ENCODE measurements at regions not wholly inside any gene's neighbourhood (a gene's known extent, or its start where the extent isn't known, plus 50 kb on each side); places are given as distances from the start of the nearest gene placed in this dataset.

GRCh38 chr5:57805170-57805569, 322.6 kb upstream of the ACTBL2 start:
- no peak overlapping the region for H3K4me3 Mint-ChIP-seq
- H3K9me3 ChIP-seq (ENCODE audit: control extremely low read depth in 1 of 3, control insufficient read depth in 2 of 3, insufficient read depth in 1 of 3, low read length in 2 of 3) = no peaks in the 10 kb centered on the region
- H3K4me3 ChIP-seq (ENCODE audit: control extremely low read depth in 1 of 5, extremely low read depth in 1 of 5, insufficient read depth in 1 of 5, low read depth in 2 of 5, low read length in 4 of 5) = no peak overlapping the region
- H3K27me3 Mint-ChIP-seq = no peaks in the 10 kb centered on the region
- H3K9me3 Mint-ChIP-seq (ENCODE audit: insufficient read depth) = no peaks in the 10 kb centered on the region
- no peak overlapping the region for H3K9ac ChIP-seq (ENCODE audit: low read length)
- H2AFZ ChIP-seq (ENCODE audit: insufficient read depth, low read depth, low read length, poor library complexity, severe bottlenecking) = no peak overlapping the region
- H3K4me1 ChIP-seq (ENCODE audit: control insufficient read depth in 2 of 2, insufficient read depth in 2 of 2, low read length in 2 of 2) = no peaks in the 10 kb centered on the region
- no peak for ATAC-seq (ENCODE audit: low read depth)
- H3K27ac ChIP-seq (ENCODE audit: low read length in 2 of 2) = no peak overlapping the region
- TF ChIP-seq EZH2 (IDR thresholded peaks at IDR 0.05; ENCODE audit: borderline replicate concordance, insufficient read depth, low read depth, low read length, poor library complexity, severe bottlenecking) = no peak
- TF ChIP-seq CTCF (IDR thresholded peaks at IDR 0.05) = no peak
- no peaks in the 10 kb centered on the region for H3K4me1 Mint-ChIP-seq
- H3K36me3 ChIP-seq (replicated peaks in 1 of 2; ENCODE audit: control extremely low read depth in 1 of 2, control insufficient read depth in 1 of 2, extremely low read depth in 1 of 2, insufficient read depth in 2 of 2, low read length in 1 of 2) = no peaks in the 10 kb centered on the region
- no peaks in the 10 kb centered on the region for H3K27me3 ChIP-seq (replicated peaks in 1 of 4; ENCODE audit: control extremely low read depth in 1 of 4, control insufficient read depth in 3 of 4, insufficient read depth in 4 of 4, low read length in 3 of 4)
- intact Hi-C loops (cut with micrococcal nuclease) = no loop called here
- H4K20me1 ChIP-seq (ENCODE audit: control insufficient read depth, insufficient read depth, low read length, poor library complexity, severe bottlenecking) = no peaks in the 10 kb centered on the region
- POLR2A ChIA-PET = no interaction called here
- no peak for DNase-seq
- no peak overlapping the region for H3K27ac Mint-ChIP-seq
- no peak overlapping the region for H3K4me2 ChIP-seq (replicated peaks; ENCODE audit: low read depth, low read length, poor library complexity, severe bottlenecking)
- CTCF ChIA-PET = no interaction called here
- no peaks in the 10 kb centered on the region for H3K79me2 ChIP-seq (ENCODE audit: control insufficient read depth, insufficient read depth, low read length)

GRCh38 chr5:57804505-57804904, 321.9 kb upstream of the ACTBL2 start:
- ChIA-PET POLR2A (no interaction called here), CTCF (no interaction called here)
- no peak for TF ChIP-seq EZH2 (IDR thresholded peaks at IDR 0.05; ENCODE audit: borderline replicate concordance, insufficient read depth, low read depth, low read length, poor library complexity, severe bottlenecking)
- TF ChIP-seq CTCF (IDR thresholded peaks at IDR 0.05) = no peak
- no peaks in the 10 kb centered on the region for H3K9me3 Mint-ChIP-seq (ENCODE audit: insufficient read depth)
- no peak overlapping the region for H3K27ac ChIP-seq (ENCODE audit: low read length in 2 of 2)
- H3K79me2 ChIP-seq (ENCODE audit: control insufficient read depth, insufficient read depth, low read length) = no peaks in the 10 kb centered on the region
- intact Hi-C loops (cut with micrococcal nuclease) = no loop called here
- H3K27me3 ChIP-seq (replicated peaks in 1 of 4; ENCODE audit: control extremely low read depth in 1 of 4, control insufficient read depth in 3 of 4, insufficient read depth in 4 of 4, low read length in 3 of 4) = no peaks in the 10 kb centered on the region
- no peaks in the 10 kb centered on the region for H4K20me1 ChIP-seq (ENCODE audit: control insufficient read depth, insufficient read depth, low read length, poor library complexity, severe bottlenecking)
- no peaks in the 10 kb centered on the region for H3K9me3 ChIP-seq (ENCODE audit: control extremely low read depth in 1 of 3, control insufficient read depth in 2 of 3, insufficient read depth in 1 of 3, low read length in 2 of 3)
- no peak overlapping the region for H3K9ac ChIP-seq (ENCODE audit: low read length)
- no peak for ATAC-seq (ENCODE audit: low read depth)
- no peak for DNase-seq
- H3K4me2 ChIP-seq (replicated peaks; ENCODE audit: low read depth, low read length, poor library complexity, severe bottlenecking) = no peak overlapping the region
- H3K36me3 ChIP-seq (replicated peaks in 1 of 2; ENCODE audit: control extremely low read depth in 1 of 2, control insufficient read depth in 1 of 2, extremely low read depth in 1 of 2, insufficient read depth in 2 of 2, low read length in 1 of 2) = no peaks in the 10 kb centered on the region
- no peaks in the 10 kb centered on the region for H3K27me3 Mint-ChIP-seq
- H3K4me1 Mint-ChIP-seq = no peaks in the 10 kb centered on the region
- no peak overlapping the region for H3K27ac Mint-ChIP-seq
- no peak overlapping the region for H3K4me3 Mint-ChIP-seq
- no peaks in the 10 kb centered on the region for H3K4me1 ChIP-seq (ENCODE audit: control insufficient read depth in 2 of 2, insufficient read depth in 2 of 2, low read length in 2 of 2)
- 100% methylated on average over 1 of the region's 1 CpG for WGBS (ENCODE audit: insufficient coverage)
- no peak overlapping the region for H2AFZ ChIP-seq (ENCODE audit: insufficient read depth, low read depth, low read length, poor library complexity, severe bottlenecking)
- no peak overlapping the region for H3K4me3 ChIP-seq (ENCODE audit: control extremely low read depth in 1 of 5, extremely low read depth in 1 of 5, insufficient read depth in 1 of 5, low read depth in 2 of 5, low read length in 4 of 5)
